Glutamatergic neuron (in vitro differentiated cells): ENCODE measurements at regions not wholly inside any gene's neighbourhood (a gene's known extent, or its start where the extent isn't known, plus 50 kb on each side); places are given as distances from the start of the nearest gene placed in this dataset.
"Not testable (repeated sequence)": the region's sequence is repeated elsewhere in the genome, so short reads cannot be mapped to it uniquely, and the experiment has no call there.

Experiments
- DNase-seq: peaks from one replicate; pipeline ENCODE4 v3.0.0; 2022
- H3K27ac Mint-ChIP-seq: one replicate; pipeline ENCODE4 v1.8.0; 2020; ENCODE audit warnings: mild to moderate bottlenecking, mixed read lengths, inconsistent platforms; ENCODE audit not compliant: unreplicated experiment
- H3K27me3 Mint-ChIP-seq: one replicate; pipeline ENCODE4 v1.8.0; 2020; ENCODE audit warnings: mild to moderate bottlenecking, moderate library complexity, mixed read lengths, inconsistent platforms; ENCODE audit not compliant: unreplicated experiment
- H3K36me3 Mint-ChIP-seq: one replicate; pipeline ENCODE4 v1.8.0; 2020; ENCODE audit warnings: mild to moderate bottlenecking, mixed read lengths, inconsistent platforms; ENCODE audit not compliant: unreplicated experiment
- H3K4me1 Mint-ChIP-seq: one replicate; pipeline ENCODE4 v1.8.0; 2020; ENCODE audit warnings: mild to moderate bottlenecking, low read depth, mixed read lengths, inconsistent platforms; ENCODE audit not compliant: unreplicated experiment
- H3K4me3 Mint-ChIP-seq: one replicate; pipeline ENCODE4 v1.8.0; 2020; ENCODE audit warnings: mild to moderate bottlenecking, mixed read lengths, inconsistent platforms; ENCODE audit not compliant: unreplicated experiment
- H3K9me3 Mint-ChIP-seq: one replicate; pipeline ENCODE4 v1.8.0; 2020; ENCODE audit warnings: mild to moderate bottlenecking, moderate library complexity, mixed read lengths, inconsistent platforms; ENCODE audit not compliant: unreplicated experiment
- TF ChIP-seq, protein P1 (sequence below): fragments of 200-600 bp; sonication (generic); IDR thresholded peaks from one replicate; pipeline ENCODE4 v1.5.0; 2021; ENCODE audit not compliant: partially characterized antibody, unreplicated experiment

- H3K36me3 Mint-ChIP-seq: peaks cover 6% of the 10 kb centered on the region
- DNase-seq: no peak
- H3K4me3 Mint-ChIP-seq: no peak overlapping the region
- H3K27me3 Mint-ChIP-seq: no peaks in the 10 kb centered on the region
- no peaks in the 10 kb centered on the region for H3K9me3 Mint-ChIP-seq
- TF ChIP-seq, protein P1, sequence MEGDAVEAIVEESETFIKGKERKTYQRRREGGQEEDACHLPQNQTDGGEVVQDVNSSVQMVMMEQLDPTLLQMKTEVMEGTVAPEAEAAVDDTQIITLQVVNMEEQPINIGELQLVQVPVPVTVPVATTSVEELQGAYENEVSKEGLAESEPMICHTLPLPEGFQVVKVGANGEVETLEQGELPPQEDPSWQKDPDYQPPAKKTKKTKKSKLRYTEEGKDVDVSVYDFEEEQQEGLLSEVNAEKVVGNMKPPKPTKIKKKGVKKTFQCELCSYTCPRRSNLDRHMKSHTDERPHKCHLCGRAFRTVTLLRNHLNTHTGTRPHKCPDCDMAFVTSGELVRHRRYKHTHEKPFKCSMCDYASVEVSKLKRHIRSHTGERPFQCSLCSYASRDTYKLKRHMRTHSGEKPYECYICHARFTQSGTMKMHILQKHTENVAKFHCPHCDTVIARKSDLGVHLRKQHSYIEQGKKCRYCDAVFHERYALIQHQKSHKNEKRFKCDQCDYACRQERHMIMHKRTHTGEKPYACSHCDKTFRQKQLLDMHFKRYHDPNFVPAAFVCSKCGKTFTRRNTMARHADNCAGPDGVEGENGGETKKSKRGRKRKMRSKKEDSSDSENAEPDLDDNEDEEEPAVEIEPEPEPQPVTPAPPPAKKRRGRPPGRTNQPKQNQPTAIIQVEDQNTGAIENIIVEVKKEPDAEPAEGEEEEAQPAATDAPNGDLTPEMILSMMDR: no peak
- H3K27ac Mint-ChIP-seq: no peak overlapping the region
- no peaks in the 10 kb centered on the region for H3K4me1 Mint-ChIP-seq
These were observed 206.1 kb upstream of the GADL1 start for GRCh38 chr3:31100519-31100918.

GRCh38 chr3:31101285-31101684 lies 206.8 kb upstream of the GADL1 start:
- not testable (repeated sequence) for DNase-seq, H3K9me3 Mint-ChIP-seq, H3K4me1 Mint-ChIP-seq, H3K4me3 Mint-ChIP-seq, H3K27me3 Mint-ChIP-seq, H3K27ac Mint-ChIP-seq, H3K36me3 Mint-ChIP-seq

DNA sequence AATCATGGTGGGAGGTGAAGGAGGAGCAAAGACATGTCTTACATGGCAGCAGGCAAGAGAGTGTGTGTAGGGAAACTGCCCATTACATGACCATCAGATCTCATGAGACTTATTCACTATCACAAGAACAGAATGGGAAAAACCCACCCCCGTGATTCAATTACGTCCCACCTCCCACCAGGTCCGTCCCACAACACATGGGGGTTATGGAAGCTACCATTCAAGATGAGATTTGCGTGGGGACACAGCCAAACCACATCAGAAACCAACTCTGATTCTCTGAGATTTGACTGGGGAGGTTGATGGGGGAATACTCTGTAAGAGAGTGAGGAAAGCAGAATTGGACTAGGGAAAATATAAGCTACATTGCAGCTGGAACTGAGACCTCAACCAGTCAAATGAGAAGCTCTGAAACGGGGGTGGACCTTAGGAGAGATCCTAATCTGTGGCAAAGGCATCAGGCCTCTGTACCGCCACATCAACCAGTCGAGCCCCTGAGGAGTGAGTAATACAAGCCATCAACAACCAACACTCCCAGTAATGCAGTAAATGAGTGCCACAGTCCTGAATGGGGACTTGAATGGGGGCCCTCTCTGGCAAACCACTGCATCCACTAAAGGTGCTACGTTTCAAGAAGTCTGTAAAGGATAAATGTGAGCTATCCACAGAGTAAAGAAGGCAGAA lies 207.9 kb upstream of the GADL1 start:
- no peak overlapping the region for H3K27ac Mint-ChIP-seq
- H3K4me3 Mint-ChIP-seq: no peak overlapping the region
- H3K36me3 Mint-ChIP-seq: peaks cover 6% of the 10 kb centered on the region
- no peak for DNase-seq
- no peaks in the 10 kb centered on the region for H3K4me1 Mint-ChIP-seq
- H3K9me3 Mint-ChIP-seq: no peaks in the 10 kb centered on the region
- H3K27me3 Mint-ChIP-seq: no peaks in the 10 kb centered on the region
- TF ChIP-seq, protein P1: no peak

DNA sequence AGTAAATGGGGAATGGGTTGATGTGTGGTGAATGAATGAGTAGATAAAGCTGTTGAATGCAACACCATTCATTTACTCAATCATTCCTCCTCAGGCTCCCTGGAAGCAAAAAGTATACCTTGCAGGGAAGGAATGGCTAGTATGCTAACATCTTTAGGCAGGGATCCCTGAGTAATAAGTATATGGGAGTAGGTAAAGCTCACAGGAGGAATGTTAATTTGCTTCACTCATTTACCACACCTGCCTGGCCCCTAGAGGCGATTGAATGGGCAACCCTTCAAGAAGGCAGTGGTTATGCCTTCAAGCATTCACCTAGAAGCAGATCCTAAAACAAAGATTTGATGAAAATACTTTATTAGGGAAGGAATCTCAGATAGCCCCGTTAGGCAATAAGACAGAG lies 208.7 kb upstream of the GADL1 start:
- TF ChIP-seq, protein P1: no peak
- no peak for DNase-seq
- no peak overlapping the region for H3K27ac Mint-ChIP-seq
- H3K4me3 Mint-ChIP-seq: no peak overlapping the region
- peaks cover 6% of the 10 kb centered on the region for H3K36me3 Mint-ChIP-seq
- no peaks in the 10 kb centered on the region for H3K9me3 Mint-ChIP-seq
- no peaks in the 10 kb centered on the region for H3K4me1 Mint-ChIP-seq
- no peaks in the 10 kb centered on the region for H3K27me3 Mint-ChIP-seq

- Mint-ChIP-seq H3K4me1 (no peaks in the 10 kb centered on the region), H3K9me3 (no peaks in the 10 kb centered on the region), H3K27me3 (no peaks in the 10 kb centered on the region), H3K36me3 (peaks cover 6% of the 10 kb centered on the region), H3K4me3 (no peak overlapping the region), H3K27ac (no peak overlapping the region)
- TF ChIP-seq, protein P1: no peak
- no peak for DNase-seq
These were observed 209.2 kb upstream of the GADL1 start for GRCh38 chr3:31103623-31104180.
